ENCODE measurements at regions not wholly inside any gene's neighbourhood (a gene's known extent, or its start where the extent isn't known, plus 50 kb on each side); places are given as distances from the start of the nearest gene placed in this dataset.
"Not testable (repeated sequence)": the region's sequence is repeated elsewhere in the genome, so short reads cannot be mapped to it uniquely, and the experiment has no call there.

GRCh38 chr3:106435899-106436453 is 567.2 kb upstream of the CBLB start:
- DNase-seq (ENCODE audit: low spot score) = no peak
- no peak for FAIRE-seq

DNA sequence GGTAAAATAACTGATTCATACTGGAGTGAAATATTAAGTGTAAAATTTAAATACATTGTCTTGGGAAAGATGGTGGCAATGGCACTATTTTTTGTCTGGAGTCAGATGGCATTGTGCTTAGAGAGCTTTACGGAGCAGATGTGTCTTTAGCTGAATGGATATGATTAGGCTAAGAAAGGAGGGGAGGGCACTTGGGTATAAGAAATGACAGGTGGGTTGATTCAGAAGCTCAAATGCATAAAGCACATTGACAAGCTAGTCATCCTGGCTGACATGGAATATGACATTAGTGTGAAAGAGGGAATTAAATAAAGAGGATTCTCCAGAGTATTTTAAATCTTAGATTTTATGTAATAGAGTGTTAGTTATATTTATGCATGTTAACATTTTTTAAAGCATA is 570.1 kb upstream of the CBLB start:
- FAIRE-seq (no peak), DNase-seq (ENCODE audit: low spot score) (no peak)

- FAIRE-seq (peak; percentile 98), DNase-seq (ENCODE audit: low spot score) (peak; percentile 88)
These were observed 571.9 kb upstream of the CBLB start for GRCh38 chr3:106440672-106441071.

DNA sequence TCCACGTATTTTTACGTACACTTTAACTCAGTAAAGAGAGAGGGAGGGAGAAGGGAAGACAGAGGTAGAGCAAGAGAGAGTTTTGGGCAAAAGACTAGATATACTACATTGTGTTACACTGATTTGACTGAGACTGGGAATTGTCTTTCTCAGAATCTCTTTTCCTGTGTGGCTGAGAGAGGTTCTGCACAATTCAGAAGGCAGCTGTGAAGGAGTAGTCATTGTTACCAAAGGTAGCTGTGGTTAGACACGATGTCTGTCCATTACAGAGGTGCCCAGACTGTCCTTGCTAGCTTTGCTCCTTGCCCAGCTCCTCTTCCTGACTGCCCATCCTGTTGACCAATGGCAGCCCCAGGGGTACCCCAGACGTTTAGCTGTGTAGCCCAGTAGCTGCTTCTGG is 577.5 kb upstream of the CBLB start:
- FAIRE-seq (no peak), DNase-seq (ENCODE audit: low spot score) (no peak)

GRCh38 chr3:106447723-106448301 is 579.0 kb upstream of the CBLB start:
- DNase-seq (ENCODE audit: low spot score) (no peak), FAIRE-seq (peak; percentile 45)

GRCh38 chr3:106448372-106448966 is 579.7 kb upstream of the CBLB start:
- DNase-seq (ENCODE audit: low spot score); FAIRE-seq: not testable (repeated sequence)

DNA sequence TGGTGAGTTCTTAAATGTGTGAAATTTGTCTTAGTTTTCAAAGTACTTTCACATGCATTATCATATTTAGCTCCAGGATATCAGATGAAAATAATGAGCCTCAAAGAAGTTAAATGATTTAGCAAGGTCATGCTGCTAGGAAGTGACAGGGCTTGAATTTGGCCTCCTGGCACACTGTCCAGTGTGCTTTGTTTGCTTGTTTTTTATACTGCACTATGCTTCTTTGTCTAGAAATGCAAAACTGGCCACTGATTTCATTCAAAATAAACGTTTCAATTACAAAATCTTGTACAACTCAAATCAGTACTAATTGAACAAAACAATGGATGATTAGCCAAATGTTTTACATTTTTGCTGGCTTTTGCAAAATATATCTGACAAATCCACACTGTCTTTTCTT is 583.3 kb upstream of the CBLB start:
- FAIRE-seq (no peak), DNase-seq (ENCODE audit: low spot score) (no peak)

- FAIRE-seq (no peak), DNase-seq (ENCODE audit: low spot score) (no peak)
These were observed 585.7 kb upstream of the CBLB start for GRCh38 chr3:106454497-106454896.

DNA sequence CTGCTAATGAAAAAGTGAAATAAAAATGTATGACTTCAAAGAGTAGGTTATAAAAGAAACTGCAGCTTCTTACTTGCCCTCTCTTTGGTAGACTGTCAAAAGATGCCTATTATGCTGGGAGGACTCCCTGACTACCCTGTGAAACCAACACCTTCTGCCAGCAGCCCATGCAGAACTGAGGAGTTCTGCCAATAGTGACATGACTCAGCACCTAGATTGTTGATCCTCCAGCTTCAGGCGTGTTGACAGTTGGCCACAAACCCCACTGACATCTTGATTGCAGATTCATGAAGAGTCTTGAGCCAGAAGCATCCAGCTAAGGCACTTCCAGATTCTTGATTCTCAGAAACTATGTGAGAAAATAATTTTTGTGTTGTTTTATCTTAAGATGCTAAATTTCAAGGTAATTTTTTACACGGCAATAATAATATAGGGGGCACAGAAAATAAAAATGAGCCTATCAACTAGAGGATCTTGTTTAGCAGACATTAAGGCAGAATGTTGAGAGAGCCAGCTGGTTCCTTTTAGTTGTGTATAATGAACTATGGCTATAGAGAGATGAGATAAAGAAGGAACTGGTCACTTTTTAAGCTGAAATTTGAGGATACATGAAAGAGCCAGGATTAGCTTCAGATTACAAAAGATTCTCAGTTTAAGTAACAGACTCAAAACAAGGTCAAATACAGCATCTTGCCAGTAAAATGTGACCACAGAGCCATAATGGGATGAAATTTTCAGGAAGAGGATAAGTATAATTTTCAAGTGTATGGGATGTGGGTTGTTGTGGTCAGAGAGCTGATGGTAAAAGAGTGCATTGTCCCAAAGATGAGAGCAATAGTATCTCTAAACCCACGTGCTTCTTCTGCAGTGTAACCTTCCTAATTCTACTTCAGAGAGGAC is 588.7 kb upstream of the CBLB start:
- DNase-seq (ENCODE audit: low spot score) (peak; percentile 86), FAIRE-seq (peak; percentile 95)

- FAIRE-seq = no peak
- no peak for DNase-seq (ENCODE audit: low spot score)
These were observed 590.1 kb upstream of the CBLB start for GRCh38 chr3:106458952-106459351.

DNA sequence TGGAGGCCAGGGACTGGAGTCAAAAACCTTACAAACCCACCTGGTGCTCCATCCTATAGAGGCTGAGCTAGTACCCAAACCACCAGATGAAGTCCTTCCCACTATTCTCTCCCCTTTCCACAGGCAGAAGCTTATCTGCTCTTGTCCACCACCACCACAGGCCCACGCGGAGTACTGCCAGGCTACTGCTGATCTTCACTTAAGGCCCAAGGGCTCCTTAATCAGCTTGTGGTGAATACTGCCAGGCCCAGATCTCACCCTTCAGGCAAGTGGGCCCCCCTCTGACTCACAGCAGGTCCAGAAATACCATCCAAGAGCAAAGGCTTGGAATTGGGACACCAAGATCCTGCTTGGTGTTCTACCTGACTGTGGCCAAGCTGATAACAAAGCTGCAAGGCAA is 598.1 kb upstream of the CBLB start:
- DNase-seq (ENCODE audit: low spot score) (no peak), FAIRE-seq (no peak)

DNA sequence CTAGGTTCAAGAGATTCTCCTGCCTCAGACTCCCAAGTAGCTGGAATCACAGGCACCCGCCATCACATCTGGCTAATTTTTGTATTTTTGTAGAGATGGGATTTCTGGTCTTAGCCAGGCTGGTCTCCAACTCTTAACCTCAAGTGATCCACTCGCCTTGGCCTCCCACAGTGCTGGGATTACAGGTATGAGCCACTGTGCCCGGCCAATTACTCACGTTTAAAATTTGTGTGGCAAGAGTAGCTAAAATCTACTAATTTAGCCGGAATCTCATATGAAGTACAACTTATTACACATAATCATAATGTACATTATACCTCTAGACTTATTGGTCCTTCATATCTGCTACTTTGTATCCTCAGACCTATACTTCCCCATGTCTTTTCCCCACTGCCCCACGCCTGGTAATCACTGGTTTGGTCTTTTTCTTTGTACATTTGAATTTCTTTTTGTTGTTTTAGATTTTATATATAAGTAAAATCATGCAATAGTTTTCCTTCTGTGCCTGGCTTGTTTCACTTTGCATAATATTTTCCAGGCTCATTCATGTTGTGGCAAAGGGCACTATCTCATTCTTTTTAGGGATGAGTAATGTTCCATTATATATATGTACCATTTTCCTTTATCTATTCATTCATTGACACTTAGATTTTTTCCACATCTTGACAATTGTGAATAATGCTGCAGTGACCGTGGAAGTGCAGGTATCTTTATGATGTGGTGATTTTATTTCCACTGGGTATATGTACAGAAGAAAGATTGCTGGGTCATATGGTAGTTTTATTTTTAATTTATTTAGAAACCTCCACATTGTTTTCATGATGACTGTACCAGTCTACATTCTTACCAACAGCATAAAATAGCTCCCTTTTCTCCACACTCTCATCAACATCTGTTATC is 605.0 kb upstream of the CBLB start:
- FAIRE-seq (no peak), DNase-seq (ENCODE audit: low spot score) (no peak)

GRCh38 chr3:106482451-106482850 is 613.6 kb upstream of the CBLB start:
- no peak for FAIRE-seq

DNA sequence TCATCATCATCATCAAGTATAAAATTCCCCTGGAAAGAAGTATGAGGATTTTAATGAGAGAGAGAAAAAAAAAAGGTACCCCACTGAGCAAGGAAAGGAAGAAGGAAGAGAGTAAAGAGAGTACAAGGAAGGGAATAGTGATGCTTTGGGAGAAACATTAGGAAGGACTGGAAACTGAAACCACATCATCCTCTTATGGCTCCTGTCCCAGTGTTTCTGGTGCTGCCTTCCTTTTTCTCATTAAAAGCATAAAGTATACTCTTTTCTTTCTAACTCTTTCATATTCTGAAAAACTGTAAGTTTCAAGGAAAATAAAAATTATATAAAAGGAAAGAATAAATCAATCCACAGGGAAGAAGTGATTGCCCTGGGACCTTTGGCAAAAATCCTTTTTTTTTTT is 616.4 kb upstream of the CBLB start:
- DNase-seq (ENCODE audit: low spot score) (no peak), FAIRE-seq (no peak)

More at GRCh38 chr3:106482451-106482850, 613.6 kb upstream of the CBLB start:
- DNase-seq (ENCODE audit: low spot score) = no peak

DNA sequence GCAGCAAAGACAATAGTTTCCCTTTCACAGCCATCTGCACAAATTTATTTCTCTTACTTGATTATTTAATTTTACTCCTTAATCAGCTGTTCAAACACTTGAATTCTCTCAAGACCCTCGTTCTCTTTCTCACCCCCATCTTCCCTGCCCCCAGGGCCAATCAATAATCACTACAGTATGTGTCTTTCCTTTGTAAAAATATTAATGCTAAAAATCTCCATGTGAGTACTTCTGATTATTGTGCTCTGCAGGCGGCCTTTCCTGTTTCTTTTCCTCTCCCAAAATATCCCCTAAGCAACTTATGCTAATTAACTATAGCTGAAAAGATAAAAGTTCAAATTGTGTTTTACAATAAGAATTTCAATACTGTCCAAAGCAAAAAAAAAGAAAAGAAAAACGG is 617.0 kb upstream of the CBLB start:
- FAIRE-seq (no peak), DNase-seq (ENCODE audit: low spot score) (no peak)

- FAIRE-seq; DNase-seq (ENCODE audit: low spot score): not testable (repeated sequence)
These were observed 618.3 kb upstream of the CBLB start for GRCh38 chr3:106486945-106487639.

- DNase-seq (ENCODE audit: low spot score) = no peak
- FAIRE-seq = no peak
These were observed 619.5 kb upstream of the CBLB start for GRCh38 chr3:106488331-106488730.

DNA sequence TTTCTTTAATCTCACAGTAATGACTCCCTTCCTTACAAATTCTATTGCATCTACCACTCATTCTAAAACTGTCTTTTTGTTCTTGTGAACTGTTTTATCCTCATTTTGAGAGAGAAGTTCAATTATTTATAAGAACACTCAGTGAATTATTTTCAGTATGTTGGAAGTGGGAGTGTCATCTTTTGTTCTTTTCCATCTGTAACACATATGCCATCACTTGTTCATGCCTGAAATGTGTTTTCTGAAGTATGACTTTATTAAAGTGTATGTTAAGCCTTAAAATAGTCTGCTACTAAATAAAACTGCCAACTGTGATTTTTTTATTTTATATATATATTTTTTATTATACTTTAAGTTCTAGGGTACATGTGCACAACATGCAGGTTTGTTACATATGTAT is 623.0 kb upstream of the CBLB start:
- DNase-seq (ENCODE audit: low spot score) (no peak), FAIRE-seq (no peak)

DNA sequence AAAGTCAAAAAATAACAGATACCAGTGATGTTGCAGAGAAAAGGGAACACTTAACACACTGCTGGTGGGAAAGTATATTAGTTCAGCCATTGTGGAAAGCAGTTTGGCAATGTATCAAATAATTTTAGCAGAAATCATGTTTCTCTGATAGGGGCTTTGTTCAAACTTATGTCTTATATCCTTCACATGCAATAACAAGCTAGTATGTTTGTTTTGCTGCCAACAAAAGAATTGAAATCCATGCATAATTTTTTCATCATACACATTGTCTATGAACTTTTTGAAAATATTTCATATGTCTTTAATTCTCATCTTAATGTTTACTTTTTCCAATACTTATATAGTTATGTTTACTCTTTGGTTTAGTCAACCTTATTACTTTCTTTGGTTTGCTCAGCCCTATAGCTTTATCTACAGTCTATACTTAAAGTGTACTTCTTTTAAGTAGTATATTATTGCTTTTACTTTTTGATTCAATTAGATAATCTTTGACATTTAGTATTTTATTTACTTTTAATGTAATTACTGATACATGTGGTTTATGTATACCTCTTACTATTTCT is 639.6 kb upstream of the CBLB start:
- FAIRE-seq (no peak), DNase-seq (ENCODE audit: low spot score) (no peak)

DNA sequence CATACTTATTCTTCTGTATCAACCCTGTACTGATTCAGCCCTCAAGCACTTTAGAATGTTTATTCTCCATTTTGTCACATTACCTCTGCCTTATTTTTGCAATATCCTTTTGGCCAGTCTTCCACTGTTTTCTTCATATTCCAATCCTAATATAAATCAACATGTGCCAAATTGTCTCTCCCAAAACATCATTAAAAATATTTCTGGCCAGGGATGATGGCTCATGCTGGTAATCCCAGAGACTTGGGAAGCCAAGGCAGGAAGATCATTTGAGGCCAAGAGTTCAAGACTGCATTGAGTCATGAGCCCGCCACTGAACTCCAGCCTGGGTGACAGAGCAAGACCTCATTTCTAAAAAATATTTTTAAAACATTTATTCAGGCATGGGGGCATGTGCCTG is 641.4 kb upstream of the CBLB start:
- no peak for FAIRE-seq
- no peak for DNase-seq (ENCODE audit: low spot score)
